ENCODE measurements at regions not wholly inside any gene's neighbourhood (a gene's known extent, or its start where the extent isn't known, plus 50 kb on each side); places are given as distances from the start of the nearest gene placed in this dataset.

- TF ChIP-seq, protein P1, sequence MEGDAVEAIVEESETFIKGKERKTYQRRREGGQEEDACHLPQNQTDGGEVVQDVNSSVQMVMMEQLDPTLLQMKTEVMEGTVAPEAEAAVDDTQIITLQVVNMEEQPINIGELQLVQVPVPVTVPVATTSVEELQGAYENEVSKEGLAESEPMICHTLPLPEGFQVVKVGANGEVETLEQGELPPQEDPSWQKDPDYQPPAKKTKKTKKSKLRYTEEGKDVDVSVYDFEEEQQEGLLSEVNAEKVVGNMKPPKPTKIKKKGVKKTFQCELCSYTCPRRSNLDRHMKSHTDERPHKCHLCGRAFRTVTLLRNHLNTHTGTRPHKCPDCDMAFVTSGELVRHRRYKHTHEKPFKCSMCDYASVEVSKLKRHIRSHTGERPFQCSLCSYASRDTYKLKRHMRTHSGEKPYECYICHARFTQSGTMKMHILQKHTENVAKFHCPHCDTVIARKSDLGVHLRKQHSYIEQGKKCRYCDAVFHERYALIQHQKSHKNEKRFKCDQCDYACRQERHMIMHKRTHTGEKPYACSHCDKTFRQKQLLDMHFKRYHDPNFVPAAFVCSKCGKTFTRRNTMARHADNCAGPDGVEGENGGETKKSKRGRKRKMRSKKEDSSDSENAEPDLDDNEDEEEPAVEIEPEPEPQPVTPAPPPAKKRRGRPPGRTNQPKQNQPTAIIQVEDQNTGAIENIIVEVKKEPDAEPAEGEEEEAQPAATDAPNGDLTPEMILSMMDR (IDR thresholded peaks at IDR 0.05; ENCODE audit: borderline replicate concordance, extremely low read depth, insufficient read depth) = no peak
- Histone ChIP-seq H3K36me3 (ENCODE audit: control insufficient read depth in 2 of 3, insufficient read depth in 3 of 3, low read length in 3 of 3) (no peaks in the 10 kb centered on the region), H3K27ac (ENCODE audit: low read depth in 2 of 2, low read length in 2 of 2) (no peak overlapping the region), H3K9ac (ENCODE audit: low read length in 3 of 3) (no peak overlapping the region), H3K9me3 (ENCODE audit: control insufficient read depth in 2 of 3, insufficient read depth in 1 of 3, low read length in 3 of 3) (no peaks in the 10 kb centered on the region), H3K27me3 (ENCODE audit: control insufficient read depth, insufficient read depth, low read length) (no peaks in the 10 kb centered on the region), H3K4me1 (ENCODE audit: control insufficient read depth in 2 of 3, insufficient read depth in 2 of 3, low read depth in 1 of 3, low read length in 3 of 3) (no peaks in the 10 kb centered on the region), H3K4me3 (ENCODE audit: low read length in 3 of 3) (no peak overlapping the region)
- FAIRE-seq (no peak), DNase-seq (no peak)
- intact Hi-C loops (cut with DNase I) = no loop called here
Measured at GRCh38 chr5:88487066-88487465, 218.4 kb upstream of the TMEM161B start.

GRCh38 chr5:88486431-88486830 is 217.8 kb upstream of the TMEM161B start:
- Histone ChIP-seq H3K9me3 (ENCODE audit: control insufficient read depth in 2 of 3, insufficient read depth in 1 of 3, low read length in 3 of 3) (no peaks in the 10 kb centered on the region), H3K27me3 (ENCODE audit: control insufficient read depth, insufficient read depth, low read length) (no peaks in the 10 kb centered on the region), H3K9ac (ENCODE audit: low read length in 3 of 3) (no peak overlapping the region), H3K4me1 (ENCODE audit: control insufficient read depth in 2 of 3, insufficient read depth in 2 of 3, low read depth in 1 of 3, low read length in 3 of 3) (no peaks in the 10 kb centered on the region), H3K27ac (ENCODE audit: low read depth in 2 of 2, low read length in 2 of 2) (no peak overlapping the region), H3K36me3 (ENCODE audit: control insufficient read depth in 2 of 3, insufficient read depth in 3 of 3, low read length in 3 of 3) (no peaks in the 10 kb centered on the region), H3K4me3 (ENCODE audit: low read length in 3 of 3) (no peak overlapping the region)
- FAIRE-seq (no peak), DNase-seq (no peak)
- TF ChIP-seq, protein P1 (IDR thresholded peaks at IDR 0.05; ENCODE audit: borderline replicate concordance, extremely low read depth, insufficient read depth) = no peak
- intact Hi-C loops (cut with DNase I) = no loop called here

DNA sequence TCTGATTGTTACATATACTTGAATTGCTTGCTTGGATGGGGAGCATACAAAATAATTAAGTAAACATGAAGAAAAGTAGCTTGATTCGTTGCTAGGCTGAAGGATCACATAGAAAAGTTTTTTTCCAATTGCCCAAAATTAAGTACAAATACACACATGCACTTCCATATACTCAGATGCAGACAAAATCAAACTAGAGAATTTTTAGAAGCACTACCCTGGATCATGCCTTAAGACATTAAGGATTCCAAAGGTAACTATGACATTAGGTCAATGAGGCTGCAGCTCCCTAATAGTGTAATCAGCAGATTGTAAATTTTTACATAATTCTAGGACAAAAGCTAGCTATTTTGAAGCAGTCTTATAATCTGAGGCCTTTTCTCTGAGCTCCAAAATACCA is 216.9 kb upstream of the TMEM161B start:
- H3K27ac ChIP-seq (ENCODE audit: low read depth in 2 of 2, low read length in 2 of 2) = no peak overlapping the region
- no peak overlapping the region for H3K9ac ChIP-seq (ENCODE audit: low read length in 3 of 3)
- no peaks in the 10 kb centered on the region for H3K36me3 ChIP-seq (ENCODE audit: control insufficient read depth in 2 of 3, insufficient read depth in 3 of 3, low read length in 3 of 3)
- TF ChIP-seq, protein P1 (IDR thresholded peaks at IDR 0.05; ENCODE audit: borderline replicate concordance, extremely low read depth, insufficient read depth) = no peak
- no peaks in the 10 kb centered on the region for H3K27me3 ChIP-seq (ENCODE audit: control insufficient read depth, insufficient read depth, low read length)
- intact Hi-C loops (cut with DNase I) = no loop called here
- DNase-seq = no peak
- H3K4me1 ChIP-seq (ENCODE audit: control insufficient read depth in 2 of 3, insufficient read depth in 2 of 3, low read depth in 1 of 3, low read length in 3 of 3) = no peaks in the 10 kb centered on the region
- H3K4me3 ChIP-seq (ENCODE audit: low read length in 3 of 3) = no peak overlapping the region
- FAIRE-seq = no peak
- H3K9me3 ChIP-seq (ENCODE audit: control insufficient read depth in 2 of 3, insufficient read depth in 1 of 3, low read length in 3 of 3) = no peaks in the 10 kb centered on the region

DNA sequence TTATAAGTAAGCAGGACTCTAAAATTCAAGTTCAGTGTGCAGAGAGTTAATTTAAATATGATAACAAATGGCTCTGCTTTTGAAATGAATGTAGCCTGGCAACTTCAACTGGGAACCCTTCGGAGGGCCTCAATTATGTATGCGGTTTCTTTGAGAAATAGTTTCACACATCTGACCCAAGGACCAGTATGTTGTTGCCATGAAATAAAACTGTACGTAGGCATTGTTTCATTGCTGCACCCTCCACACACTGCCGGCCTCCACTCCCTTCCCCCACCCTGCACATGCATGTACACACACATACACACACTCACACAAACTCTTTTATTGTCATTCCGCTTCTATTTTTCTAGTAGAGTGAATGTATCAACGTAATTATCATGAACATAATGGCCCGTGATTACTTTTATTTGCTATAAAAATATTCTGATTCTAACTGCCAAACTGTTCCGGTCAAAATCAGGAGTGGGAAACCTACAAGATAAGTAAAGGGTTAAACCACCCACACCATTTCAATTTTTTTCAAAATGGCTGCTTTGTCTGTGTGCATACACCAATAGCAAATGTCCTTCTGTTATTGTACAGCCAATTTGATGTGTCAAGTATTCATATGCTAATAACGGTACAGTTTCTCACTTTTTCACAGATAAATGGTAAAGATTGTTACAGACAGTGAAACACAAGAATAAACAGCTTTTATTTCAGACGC is 215.5 kb upstream of the TMEM161B start:
- no peak overlapping the region for H3K9ac ChIP-seq (ENCODE audit: low read length in 3 of 3)
- DNase-seq (peak in 1 of 5 donors; percentile 3), FAIRE-seq (no peak)
- intact Hi-C loops (cut with DNase I) = no loop called here
- no peaks in the 10 kb centered on the region for H3K36me3 ChIP-seq (ENCODE audit: control insufficient read depth in 2 of 3, insufficient read depth in 3 of 3, low read length in 3 of 3)
- H3K4me3 ChIP-seq (ENCODE audit: low read length in 3 of 3) = no peak overlapping the region
- H3K4me1 ChIP-seq (ENCODE audit: control insufficient read depth in 2 of 3, insufficient read depth in 2 of 3, low read depth in 1 of 3, low read length in 3 of 3) = no peaks in the 10 kb centered on the region
- no peaks in the 10 kb centered on the region for H3K27me3 ChIP-seq (ENCODE audit: control insufficient read depth, insufficient read depth, low read length)
- H3K9me3 ChIP-seq (ENCODE audit: control insufficient read depth in 2 of 3, insufficient read depth in 1 of 3, low read length in 3 of 3) = no peaks in the 10 kb centered on the region
- TF ChIP-seq, protein P1 (IDR thresholded peaks at IDR 0.05; ENCODE audit: borderline replicate concordance, extremely low read depth, insufficient read depth) = no peak
- H3K27ac ChIP-seq (ENCODE audit: low read depth in 2 of 2, low read length in 2 of 2) = no peak overlapping the region
